Esophagus (tissue), 2 donors: ENCODE measurements at regions not wholly inside any gene's neighbourhood (a gene's known extent, or its start where the extent isn't known, plus 50 kb on each side); places are given as distances from the start of the nearest gene placed in this dataset.

Experiments
- H3K27ac ChIP-seq, 2 donors: one replicate each; pipeline ENCODE4 v1.5.1; 2013; ENCODE audit warnings: low read depth in 2 of 2, mild to moderate bottlenecking in 2 of 2, inconsistent platforms in 1 of 2, low read length in 1 of 2, moderate library complexity in 1 of 2
- H3K27me3 ChIP-seq, 2 donors: one replicate each; pipeline ENCODE4 v1.6.1; 2013; ENCODE audit warnings: low read length in 2 of 2, control low read depth in 1 of 2, mild to moderate bottlenecking in 1 of 2; ENCODE audit not compliant: insufficient read depth in 2 of 2, control insufficient read depth in 1 of 2
- H3K36me3 ChIP-seq, 2 donors: one replicate each; pipeline ENCODE4 v1.6.1; 2013; ENCODE audit warnings: low read length in 1 of 2; ENCODE audit not compliant: control insufficient read depth in 2 of 2, insufficient read depth in 2 of 2
- H3K4me1 ChIP-seq, 2 donors: one replicate each; pipeline ENCODE4 v1.6.1; 2013; ENCODE audit warnings: low read length in 1 of 2; ENCODE audit not compliant: control insufficient read depth in 2 of 2, insufficient read depth in 2 of 2
- H3K4me3 ChIP-seq, 2 donors: one replicate each; pipeline ENCODE4 v1.5.1; 2013; ENCODE audit warnings: low read length in 2 of 2, mild to moderate bottlenecking in 2 of 2, low read depth in 1 of 2, moderate library complexity in 1 of 2
- H3K9me3 ChIP-seq, 2 donors: one replicate each; pipeline ENCODE4 v1.6.1; 2013; ENCODE audit warnings: mild to moderate bottlenecking in 2 of 2, low read depth in 1 of 2, low read length in 1 of 2, moderate library complexity in 1 of 2; ENCODE audit not compliant: control insufficient read depth in 2 of 2, insufficient read depth in 1 of 2
- WGBS, 2 donors: extraction: QIAGEN DNeasy Blood & Tissue Kit; methylation state at CpG; one replicate each; pipeline ENCODE4 v1.1.7; 2013; 5-methylcytosine and 5-hydroxymethylcytosine counted together
- donor health status: healthy with polysubstance abuse.
- donor health status: Bipolar disorder and iron deficiency.

GRCh38 chr4:187558391-187558790 lies 437.2 kb upstream of the ZFP42 start:
- no peaks in the 10 kb centered on the region for H3K27me3 ChIP-seq
- 31 to 58% methylated on average over 1 of the region's 1 CpG for WGBS, 2 donors
- H3K36me3 ChIP-seq = no peaks in the 10 kb centered on the region
- H3K9me3 ChIP-seq = no peaks in the 10 kb centered on the region
- H3K27ac ChIP-seq = no peak overlapping the region
- H3K4me1 ChIP-seq = no peaks in the 10 kb centered on the region
- no peak overlapping the region for H3K4me3 ChIP-seq

- Histone ChIP-seq H3K27me3 (no peaks in the 10 kb centered on the region), H3K36me3 (no peaks in the 10 kb centered on the region), H3K9me3 (no peaks in the 10 kb centered on the region), H3K27ac (no peak overlapping the region), H3K4me3 (no peak overlapping the region), H3K4me1 (no peaks in the 10 kb centered on the region)
- 79 to 81% methylated on average over 7 of the region's 7 CpGs for WGBS, 2 donors
These were observed 433.2 kb upstream of the ZFP42 start for GRCh38 chr4:187562345-187562744.

- Histone ChIP-seq H3K9me3 (no peaks in the 10 kb centered on the region), H3K4me3 (no peak overlapping the region), H3K4me1 (no peaks in the 10 kb centered on the region), H3K36me3 (no peaks in the 10 kb centered on the region), H3K27ac (no peak overlapping the region), H3K27me3 (no peaks in the 10 kb centered on the region)
- 83 to 87% methylated on average over 11 of the region's 11 CpGs for WGBS, 2 donors
These were observed 430.2 kb upstream of the ZFP42 start for GRCh38 chr4:187565416-187565815.

GRCh38 chr4:187569871-187570270 lies 425.7 kb upstream of the ZFP42 start:
- Histone ChIP-seq H3K4me1 (no peaks in the 10 kb centered on the region), H3K27me3 (no peaks in the 10 kb centered on the region), H3K36me3 (no peaks in the 10 kb centered on the region), H3K9me3 (no peaks in the 10 kb centered on the region), H3K4me3 (no peak overlapping the region), H3K27ac (no peak overlapping the region)
- WGBS, 2 donors = 81 to 88% methylated on average over 6 of the region's 6 CpGs

- H3K36me3 ChIP-seq = no peaks in the 10 kb centered on the region
- no peaks in the 10 kb centered on the region for H3K9me3 ChIP-seq
- WGBS, 2 donors = 91 to 96% methylated on average over 2 of the region's 2 CpGs
- no peaks in the 10 kb centered on the region for H3K4me1 ChIP-seq
- no peak overlapping the region for H3K4me3 ChIP-seq
- no peaks in the 10 kb centered on the region for H3K27me3 ChIP-seq
- H3K27ac ChIP-seq = no peak overlapping the region
These were observed 419.9 kb upstream of the ZFP42 start for GRCh38 chr4:187575706-187576105.

- Histone ChIP-seq H3K4me3 (no peak overlapping the region), H3K4me1 (no peaks in the 10 kb centered on the region), H3K27ac (no peak overlapping the region), H3K27me3 (no peaks in the 10 kb centered on the region), H3K36me3 (no peaks in the 10 kb centered on the region), H3K9me3 (no peaks in the 10 kb centered on the region)
These were observed 418.8 kb upstream of the ZFP42 start for GRCh38 chr4:187576751-187577150.

GRCh38 chr4:187577941-187578480 lies 417.6 kb upstream of the ZFP42 start:
- Histone ChIP-seq H3K9me3 (no peaks in the 10 kb centered on the region), H3K4me3 (no peak overlapping the region), H3K27me3 (no peaks in the 10 kb centered on the region), H3K36me3 (no peaks in the 10 kb centered on the region), H3K27ac (no peak overlapping the region), H3K4me1 (no peaks in the 10 kb centered on the region)
- 45 to 52% methylated on average over 6 of the region's 6 CpGs for WGBS, 2 donors

- Histone ChIP-seq H3K9me3 (no peaks in the 10 kb centered on the region), H3K36me3 (no peaks in the 10 kb centered on the region), H3K27me3 (no peaks in the 10 kb centered on the region), H3K4me1 (no peaks in the 10 kb centered on the region), H3K4me3 (no peak overlapping the region), H3K27ac (no peak overlapping the region)
- 74 to 75% methylated on average over 7 of the region's 7 CpGs for WGBS, 2 donors
These were observed 408.7 kb upstream of the ZFP42 start for GRCh38 chr4:187586892-187587291.

- Histone ChIP-seq H3K4me1 (no peaks in the 10 kb centered on the region), H3K27me3 (no peaks in the 10 kb centered on the region), H3K36me3 (no peaks in the 10 kb centered on the region), H3K9me3 (no peaks in the 10 kb centered on the region), H3K4me3 (no peak overlapping the region), H3K27ac (no peak overlapping the region)
- WGBS, 2 donors = 64 to 71% methylated on average over 5 of the region's 5 CpGs
These were observed 397.4 kb upstream of the ZFP42 start for GRCh38 chr4:187598196-187598595.

- Histone ChIP-seq H3K4me3 (no peak overlapping the region), H3K4me1 (no peaks in the 10 kb centered on the region), H3K27ac (no peak overlapping the region), H3K36me3 (no peaks in the 10 kb centered on the region), H3K9me3 (no peaks in the 10 kb centered on the region), H3K27me3 (no peaks in the 10 kb centered on the region)
- WGBS, 2 donors = 26 to 40% methylated on average over 11 of the region's 11 CpGs
These were observed 393.1 kb upstream of the ZFP42 start for GRCh38 chr4:187602339-187603092.
